ENCODE measurements at regions not wholly inside any gene's neighbourhood (a gene's known extent, or its start where the extent isn't known, plus 50 kb on each side); places are given as distances from the start of the nearest gene placed in this dataset.

- DNase-seq (ENCODE audit: low read depth): no peak
- no peak overlapping the region for H3K4me3 ChIP-seq (replicated peaks; ENCODE audit: low read depth, low read length)
- peak; percentile 14 for TF ChIP-seq CTCF (IDR thresholded peaks at IDR 0.05; ENCODE audit: low read length, missing control alignments)
These were observed 463.7 kb downstream of the KCNT2 start for GRCh38 chr1:196144588-196144987.

GRCh38 chr1:196143602-196144342 is 464.5 kb downstream of the KCNT2 start:
- TF ChIP-seq CTCF (IDR thresholded peaks at IDR 0.05; ENCODE audit: low read length, missing control alignments): no peak
- no peak for DNase-seq (ENCODE audit: low read depth)

GRCh38 chr1:196142111-196142640 is 466.1 kb downstream of the KCNT2 start:
- TF ChIP-seq CTCF (IDR thresholded peaks at IDR 0.05; ENCODE audit: low read length, missing control alignments): no peak
- H3K4me3 ChIP-seq (replicated peaks; ENCODE audit: low read depth, low read length): no peak overlapping the region
- DNase-seq (ENCODE audit: low read depth): no peak

More at GRCh38 chr1:196143602-196144342, 464.5 kb downstream of the KCNT2 start:
- H3K4me3 ChIP-seq (replicated peaks; ENCODE audit: low read depth, low read length): no peak overlapping the region

GRCh38 chr1:196136396-196136795 is 471.8 kb downstream of the KCNT2 start:
- no peak for DNase-seq (ENCODE audit: low read depth)
- H3K4me3 ChIP-seq (replicated peaks; ENCODE audit: low read depth, low read length): no peak overlapping the region
- TF ChIP-seq CTCF (IDR thresholded peaks at IDR 0.05; ENCODE audit: low read length, missing control alignments): no peak

- no peak for DNase-seq (ENCODE audit: low read depth)
These were observed 476.5 kb downstream of the KCNT2 start for GRCh38 chr1:196131691-196132090.

GRCh38 chr1:196128835-196129234 is 479.4 kb downstream of the KCNT2 start:
- H3K4me3 ChIP-seq (replicated peaks; ENCODE audit: low read depth, low read length): no peak overlapping the region
- TF ChIP-seq CTCF (IDR thresholded peaks at IDR 0.05; ENCODE audit: low read length, missing control alignments): no peak
- no peak for DNase-seq (ENCODE audit: low read depth)

More at GRCh38 chr1:196131691-196132090, 476.5 kb downstream of the KCNT2 start:
- no peak overlapping the region for H3K4me3 ChIP-seq (replicated peaks; ENCODE audit: low read depth, low read length)
- no peak for TF ChIP-seq CTCF (IDR thresholded peaks at IDR 0.05; ENCODE audit: low read length, missing control alignments)

GRCh38 chr1:196121181-196121580 is 487.1 kb downstream of the KCNT2 start:
- no peak for TF ChIP-seq CTCF (IDR thresholded peaks at IDR 0.05; ENCODE audit: low read length, missing control alignments)
- DNase-seq (ENCODE audit: low read depth): no peak
- no peak overlapping the region for H3K4me3 ChIP-seq (replicated peaks; ENCODE audit: low read depth, low read length)
